M059J (cell line): ENCODE measurements at regions not wholly inside any gene's neighbourhood (a gene's known extent, or its start where the extent isn't known, plus 50 kb on each side); places are given as distances from the start of the nearest gene placed in this dataset.
A peak's percentile ranks its signal among the peaks of the same experiment; 100 is the strongest.
"Not testable (repeated sequence)": the region's sequence is repeated elsewhere in the genome, so short reads cannot be mapped to it uniquely, and the experiment has no call there.

Experiments
- DNase-seq: peaks from one replicate; pipeline ENCODE4 v3.0.0-alpha.2; 2012; ENCODE audit warnings: low read depth

DNA sequence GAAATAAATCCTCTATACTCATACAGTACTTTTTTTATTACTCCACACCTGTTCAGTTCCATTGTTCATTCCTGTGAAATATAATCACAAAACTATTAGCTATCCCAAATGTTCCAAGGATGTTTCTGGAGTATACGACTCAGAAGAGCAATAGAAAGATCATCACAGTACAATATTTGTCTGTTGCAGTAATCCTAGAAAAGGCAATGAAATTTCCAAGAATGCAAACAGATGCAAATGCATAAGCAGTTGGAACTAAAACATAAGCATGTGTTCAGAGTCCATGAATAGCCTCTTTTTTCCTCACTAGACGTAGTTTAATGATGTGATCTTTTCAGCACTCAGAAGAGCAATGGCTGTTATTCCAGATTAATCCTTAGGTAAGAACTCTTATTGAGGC is 55.2 kb downstream of the RTL3 start:
- no peak for DNase-seq

DNA sequence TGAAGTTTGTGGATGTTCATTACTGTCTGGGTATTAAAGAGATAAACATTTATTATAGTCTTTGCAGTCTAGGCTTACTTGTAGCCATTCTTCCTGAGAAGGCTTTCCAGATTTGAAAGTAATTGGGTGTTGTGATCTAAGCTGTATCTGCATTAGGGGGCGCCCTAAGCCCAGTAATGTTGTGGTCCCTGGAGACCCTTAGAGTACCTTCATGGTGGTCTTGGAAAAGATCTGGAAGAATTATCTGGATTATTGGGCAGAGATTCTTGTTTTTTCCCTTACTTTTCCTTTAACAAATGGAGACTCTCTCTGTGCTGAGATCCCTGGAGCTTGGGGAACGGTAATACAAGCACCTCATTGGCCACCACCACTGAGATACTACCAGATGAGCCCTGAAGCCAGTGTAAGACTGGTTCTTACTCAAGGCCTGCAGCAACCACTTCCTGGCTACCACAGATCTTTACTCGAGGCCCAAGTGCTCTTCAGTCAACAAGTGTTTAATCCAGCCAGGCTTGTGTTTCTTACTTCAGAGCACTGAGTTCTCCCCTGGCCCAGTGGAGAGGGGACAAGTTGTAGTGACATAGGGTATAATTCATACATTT is 63.1 kb downstream of the RTL3 start:
- DNase-seq = peak; percentile 26

DNA sequence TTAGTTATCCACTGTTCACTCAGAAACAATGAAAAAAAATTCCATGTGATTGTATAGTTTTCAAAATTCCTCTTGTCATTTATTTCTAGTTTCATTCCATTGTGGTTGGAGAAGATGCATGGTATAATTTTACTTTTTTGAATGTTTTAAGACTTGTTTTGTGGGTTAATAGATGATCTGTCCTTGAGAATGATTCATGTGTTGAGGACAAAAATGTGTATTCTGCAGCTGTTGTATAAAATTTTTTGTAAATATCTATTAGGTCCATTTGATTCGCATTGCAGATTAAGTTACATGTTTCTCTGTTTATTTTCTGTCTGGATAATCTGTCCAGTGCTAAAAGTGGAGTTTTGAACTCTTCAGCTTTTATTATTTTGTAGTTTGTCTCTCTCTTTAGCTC is 65.4 kb downstream of the RTL3 start:
- no peak for DNase-seq

DNA sequence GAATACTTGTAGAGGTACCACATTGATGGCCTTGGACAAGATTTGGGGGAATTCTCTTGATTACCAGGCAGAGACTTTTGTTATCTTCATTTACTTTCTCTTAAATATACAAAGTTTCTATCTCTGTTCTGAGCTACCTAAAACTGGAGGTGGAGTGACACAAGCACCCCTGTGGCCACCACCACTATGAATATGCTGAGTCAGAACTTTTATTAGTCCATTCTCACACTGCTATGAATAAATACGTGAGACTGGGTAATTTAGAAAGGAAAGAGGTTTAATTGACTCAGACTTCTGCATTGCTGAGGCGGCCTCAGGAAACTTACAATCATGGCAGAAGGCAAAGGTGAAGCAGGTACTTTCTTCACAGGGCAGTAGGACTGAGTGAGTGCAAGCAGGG is 67.1 kb downstream of the RTL3 start:
- DNase-seq = no peak

DNA sequence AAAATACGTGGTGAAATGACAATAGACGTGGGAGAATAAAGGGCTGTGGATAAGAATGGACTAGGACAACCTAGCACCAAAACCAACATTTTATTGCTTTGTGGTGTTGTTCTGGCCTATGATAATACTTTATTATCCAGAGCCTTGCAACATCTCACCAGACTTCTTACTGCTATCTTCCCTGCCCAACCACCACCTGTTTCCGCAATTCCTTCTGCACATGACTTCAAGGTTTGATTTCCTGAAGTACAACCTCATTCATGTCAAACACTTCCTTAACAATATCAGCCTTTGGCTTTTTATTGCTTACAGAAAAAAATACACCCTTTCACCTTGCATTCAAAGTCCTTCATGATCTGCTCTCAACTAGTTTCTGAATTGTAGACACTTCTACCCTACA is 84.8 kb downstream of the RTL3 start:
- no peak for DNase-seq

DNA sequence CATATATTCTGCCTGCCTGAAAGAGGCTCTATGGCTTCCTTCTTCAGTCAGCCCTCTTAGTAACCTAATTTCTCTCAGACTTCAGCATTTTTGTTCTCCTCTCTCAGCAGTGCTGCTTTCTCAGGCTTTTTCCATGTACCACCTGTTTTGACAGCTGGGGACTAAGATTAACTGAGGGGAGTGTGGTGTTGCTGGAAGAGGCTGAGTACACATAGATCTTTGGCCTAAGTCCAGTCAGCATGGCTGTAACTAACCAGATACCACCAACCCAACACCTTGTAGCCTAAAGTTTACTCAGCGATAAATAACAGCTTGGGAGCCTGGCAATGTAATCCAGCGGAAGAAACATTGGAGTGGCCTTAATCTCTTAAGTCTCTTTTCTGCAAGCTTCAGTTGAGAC is 85.5 kb downstream of the RTL3 start:
- DNase-seq = no peak

DNA sequence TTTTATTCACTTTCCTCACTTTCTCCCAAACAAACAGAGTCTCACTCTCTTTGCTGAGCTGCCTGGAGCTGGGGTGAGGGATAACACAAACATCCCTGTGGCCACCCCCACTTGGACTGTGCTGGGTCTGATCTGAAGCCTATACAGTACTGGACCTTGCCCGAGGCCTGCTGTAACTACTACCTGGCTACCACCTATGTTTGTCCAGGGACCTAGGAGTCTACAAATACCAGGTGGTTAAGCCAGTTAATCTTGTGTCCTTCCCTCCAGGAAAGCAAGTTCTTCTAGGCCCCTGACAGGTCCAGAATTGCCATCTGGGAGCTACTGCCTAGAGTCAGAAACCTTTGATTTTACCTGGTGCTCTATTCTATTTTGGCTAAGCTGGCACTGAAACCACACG is 87.3 kb downstream of the RTL3 start:
- no peak for DNase-seq

DNA sequence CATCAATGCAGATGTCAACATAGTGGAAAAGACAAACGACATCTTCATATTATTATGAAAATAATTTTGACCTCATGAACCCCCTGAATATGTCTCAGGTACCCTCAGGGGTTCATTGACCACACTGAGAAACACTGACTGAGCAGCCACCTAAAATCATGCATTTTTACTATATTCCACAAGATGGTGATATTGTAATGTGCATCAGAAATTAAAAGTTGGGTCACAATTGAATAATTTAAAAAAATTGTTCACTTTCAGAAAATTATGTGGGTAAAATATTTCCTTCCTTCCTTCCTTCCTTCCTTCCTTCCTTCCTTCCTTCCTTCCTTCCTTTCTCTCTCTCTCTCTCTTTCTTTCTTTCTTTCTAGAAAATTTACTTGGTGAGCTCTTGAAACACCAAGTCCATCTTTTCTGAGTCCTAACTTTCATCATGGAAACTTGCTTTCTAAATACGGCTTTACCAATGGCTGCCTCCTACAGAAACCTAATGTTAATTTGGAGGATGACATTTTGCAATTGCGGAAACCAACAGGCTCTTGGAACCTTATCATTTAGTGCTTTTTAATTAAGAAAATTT is 103.6 kb downstream of the RTL3 start:
- peak; percentile 15 for DNase-seq

DNA sequence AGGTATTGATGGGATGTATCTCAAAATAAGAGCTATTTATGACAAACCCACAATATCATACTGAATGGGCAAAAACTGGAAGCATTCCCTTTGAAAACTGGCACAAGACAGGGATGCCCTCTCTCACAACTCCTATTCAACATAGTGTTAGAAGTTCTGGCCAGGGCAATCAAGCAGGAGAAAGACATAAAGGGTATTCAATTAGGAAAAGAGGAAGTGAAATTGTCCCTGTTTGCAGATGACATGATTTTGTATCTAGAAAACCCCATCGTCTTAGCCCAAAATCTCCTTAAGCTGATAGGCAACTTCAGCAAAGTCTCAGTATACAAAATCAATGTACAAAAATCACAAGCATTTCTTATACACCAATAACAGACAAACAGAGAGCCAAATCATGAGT is 106.5 kb downstream of the RTL3 start:
- not testable (repeated sequence) for DNase-seq

DNA sequence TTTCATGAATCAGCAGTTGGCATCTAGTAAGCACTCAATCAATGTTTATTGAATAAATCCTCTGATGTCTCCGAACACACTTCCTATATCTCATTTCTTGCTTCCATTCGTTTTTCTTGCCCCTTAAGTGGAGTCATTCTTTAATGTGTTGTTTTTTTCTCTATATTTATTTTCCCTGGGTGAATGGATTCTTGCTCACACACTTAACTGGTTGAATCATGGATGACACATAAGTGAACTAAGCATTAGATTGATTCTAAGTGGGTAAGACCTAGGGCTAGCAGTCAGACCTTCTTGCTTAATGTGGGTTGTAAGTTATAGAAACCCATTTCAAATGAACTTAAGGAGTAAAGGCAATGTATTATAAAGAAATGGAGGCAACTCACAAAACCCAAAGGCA is 111.1 kb downstream of the RTL3 start:
- DNase-seq = peak; percentile 73

DNA sequence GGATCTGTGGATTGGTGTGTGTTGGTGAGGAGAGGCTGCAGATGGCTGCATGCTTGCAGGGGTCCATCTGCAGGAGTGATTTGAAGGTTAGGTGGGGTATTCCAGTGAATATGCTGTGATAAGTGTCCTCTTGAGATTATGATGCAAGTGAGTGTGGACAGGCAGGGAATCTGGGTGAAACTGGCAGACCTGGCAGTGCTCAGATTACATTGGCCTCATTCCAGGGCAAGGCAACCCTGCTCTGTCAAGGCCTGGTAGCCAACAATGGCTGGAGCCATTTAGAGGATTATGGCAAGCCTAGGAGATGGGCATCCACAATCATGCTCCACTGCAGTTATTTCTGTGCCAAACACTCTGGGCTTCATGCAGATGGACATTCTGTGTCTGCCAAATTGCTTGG is 113.9 kb downstream of the RTL3 start:
- peak; percentile 1 for DNase-seq

DNA sequence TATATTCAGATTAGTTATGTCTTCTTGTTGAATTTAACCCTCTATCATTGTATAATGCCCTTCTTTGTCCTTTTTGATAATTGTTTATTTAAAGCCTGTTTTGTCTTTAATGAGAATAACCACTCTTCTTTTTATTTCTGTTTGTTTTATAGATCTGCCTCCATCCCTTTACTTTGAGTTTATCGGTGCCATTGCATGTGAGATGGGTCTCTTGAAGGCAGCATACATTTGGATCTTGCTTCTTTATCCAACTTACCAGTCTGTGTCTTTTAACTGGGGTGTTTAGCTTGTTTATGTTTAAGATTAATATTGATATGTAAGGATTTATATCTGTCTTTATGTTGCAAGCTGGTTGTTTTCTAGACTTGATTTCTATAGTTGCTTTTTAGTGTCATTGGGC is 115.8 kb downstream of the RTL3 start:
- DNase-seq = no peak

DNA sequence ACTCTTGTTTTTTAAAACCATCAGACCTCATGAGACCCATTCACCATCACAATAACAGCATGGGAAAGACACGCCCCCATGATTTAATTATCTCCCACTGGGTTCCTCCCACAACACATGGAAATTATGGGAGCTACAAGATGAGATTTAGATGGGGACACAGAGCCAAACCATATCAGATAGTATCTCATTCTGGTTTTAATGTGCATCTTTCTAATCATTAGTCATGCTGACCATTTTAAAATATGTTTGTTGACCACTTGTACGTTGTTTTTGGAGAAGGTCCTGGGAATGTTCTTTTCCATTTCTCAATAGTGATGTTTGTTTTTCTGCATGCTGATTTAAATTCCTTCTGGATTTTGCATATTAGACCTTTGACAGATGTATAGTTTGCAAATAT is 119.0 kb downstream of the RTL3 start:
- peak; percentile 9 for DNase-seq

DNA sequence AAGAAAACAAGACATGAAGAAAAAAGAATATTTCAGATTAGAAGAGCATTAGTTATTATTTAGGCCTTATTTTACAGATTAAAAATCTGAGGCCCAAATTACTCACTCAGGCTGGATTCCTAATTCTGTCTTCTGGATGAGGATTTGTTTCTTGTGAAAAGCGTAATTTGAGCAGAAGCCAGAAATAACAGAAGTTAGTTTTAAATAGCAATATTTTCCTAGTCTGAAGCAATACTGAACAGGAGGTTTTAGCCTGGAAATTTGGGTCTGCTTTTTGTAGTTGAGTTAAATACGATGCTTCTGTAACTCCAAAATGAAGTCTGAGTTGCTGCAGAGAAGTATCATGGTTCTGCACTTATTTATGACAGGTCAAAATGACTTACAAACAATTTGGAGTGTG is 124.9 kb downstream of the RTL3 start:
- no peak for DNase-seq

DNA sequence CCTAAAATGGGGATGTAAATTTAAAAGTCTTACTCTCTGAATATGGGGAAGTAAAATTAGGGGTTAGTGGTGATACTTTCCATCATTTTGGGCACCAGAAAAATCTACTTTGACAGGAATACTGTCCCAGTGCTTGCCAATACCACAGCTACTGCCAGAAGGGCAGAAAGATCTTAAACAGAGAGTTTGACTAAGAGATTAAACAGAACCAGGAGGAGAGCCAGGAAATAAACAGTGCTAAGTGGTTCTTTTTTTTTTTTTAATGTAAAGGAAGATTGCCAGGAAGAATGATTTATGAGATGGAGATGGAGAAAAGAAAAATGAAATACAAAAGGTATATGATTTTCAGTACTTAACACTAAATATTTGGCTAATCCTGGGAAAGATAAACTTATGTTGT is 126.8 kb downstream of the RTL3 start:
- DNase-seq = peak; percentile 2

DNA sequence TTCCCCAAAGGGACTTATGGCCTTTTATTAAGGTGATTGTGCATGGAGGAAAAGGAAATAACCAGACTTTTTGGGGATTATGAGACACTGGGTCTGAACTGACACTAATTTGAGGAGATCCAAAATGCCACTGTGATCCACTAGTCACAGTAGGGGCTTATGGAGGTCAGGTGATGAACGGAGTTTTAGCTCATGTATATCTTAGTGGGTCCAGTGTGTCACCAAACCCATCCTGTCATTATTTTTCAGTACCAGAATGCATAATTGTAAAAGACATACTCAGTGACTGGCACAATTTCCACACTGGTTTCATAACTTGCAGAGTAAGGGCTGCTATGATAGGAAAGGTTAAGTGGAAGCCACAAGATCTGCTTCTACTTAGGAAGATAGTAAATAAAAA is 131.3 kb downstream of the RTL3 start:
- peak; percentile 2 for DNase-seq

DNA sequence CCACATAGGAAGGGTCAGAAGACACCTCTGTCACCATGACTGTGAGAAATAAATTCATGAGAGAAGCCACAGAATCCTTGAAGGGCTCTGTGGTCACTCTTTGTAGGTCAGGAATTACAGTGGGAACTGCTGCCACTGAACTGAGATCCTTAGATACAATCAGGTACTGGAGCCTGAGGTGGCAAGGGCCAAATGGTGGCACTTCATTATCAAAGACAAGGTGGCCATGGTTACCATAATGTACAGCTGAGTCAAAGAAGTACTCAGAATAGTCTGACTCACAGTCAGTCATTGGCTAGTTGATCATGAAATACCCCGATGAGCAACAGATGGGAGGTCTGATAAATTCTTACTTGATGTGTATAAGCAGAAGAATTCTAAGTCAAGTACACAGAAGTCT is 131.9 kb downstream of the RTL3 start:
- peak; percentile 84 for DNase-seq

DNA sequence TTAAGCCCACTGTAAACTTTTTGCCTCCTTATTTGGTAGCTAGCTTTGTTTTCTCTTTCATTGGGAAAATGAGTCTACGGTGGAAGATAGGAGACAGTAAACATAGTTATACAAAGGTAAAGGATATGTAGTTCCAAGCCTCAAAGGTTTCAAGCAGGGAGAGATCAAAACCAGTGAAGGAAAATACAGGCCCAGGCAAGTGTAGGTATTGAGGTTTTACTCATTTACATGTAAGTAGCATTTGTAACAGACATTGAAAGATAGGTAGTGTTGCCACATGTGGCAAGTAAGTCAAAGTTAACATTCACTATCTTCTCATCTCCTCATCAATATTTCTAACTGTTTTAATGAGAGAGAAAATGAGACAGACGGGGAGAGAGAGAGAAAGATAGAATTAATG is 136.5 kb downstream of the RTL3 start:
- DNase-seq = no peak

DNA sequence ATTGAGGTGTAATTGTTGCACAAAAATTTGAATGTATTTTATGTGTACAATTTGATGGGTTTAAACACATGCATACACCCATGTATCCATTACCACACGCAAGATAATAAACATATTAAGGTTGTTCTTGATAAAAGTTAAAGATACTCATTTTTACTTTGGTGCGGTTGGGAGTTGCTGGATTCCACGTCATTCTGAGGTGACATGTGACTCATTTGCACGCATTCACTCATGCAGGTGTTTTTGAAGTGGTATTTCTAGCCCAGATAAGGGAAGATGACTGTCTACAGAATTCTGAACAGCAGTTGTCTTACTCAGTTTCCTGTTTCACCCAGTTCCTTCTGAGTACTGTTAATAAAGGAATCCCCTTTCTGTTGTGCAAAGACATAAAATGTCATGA is 142.0 kb downstream of the RTL3 start:
- peak; percentile 63 for DNase-seq

DNA sequence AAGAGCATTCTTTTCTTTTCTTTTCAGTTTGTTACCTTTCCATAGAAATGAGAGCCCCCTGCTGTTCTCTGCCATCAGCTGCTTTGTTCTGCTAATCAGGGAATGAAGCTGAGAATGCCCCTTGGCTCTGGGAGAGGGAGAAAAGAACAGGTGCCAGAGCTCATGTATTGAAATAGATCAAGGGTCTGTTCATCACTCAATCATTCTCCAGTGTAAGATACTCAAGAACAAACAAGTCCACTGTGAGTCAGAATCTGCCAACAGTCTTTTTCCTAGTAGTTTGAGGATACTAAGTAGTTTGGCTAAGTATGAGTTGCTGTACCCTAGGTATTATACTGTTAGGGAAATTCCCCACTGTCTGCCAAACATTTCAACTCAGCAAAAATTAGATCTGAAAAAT is 144.3 kb downstream of the RTL3 start:
- peak; percentile 37 for DNase-seq

DNA sequence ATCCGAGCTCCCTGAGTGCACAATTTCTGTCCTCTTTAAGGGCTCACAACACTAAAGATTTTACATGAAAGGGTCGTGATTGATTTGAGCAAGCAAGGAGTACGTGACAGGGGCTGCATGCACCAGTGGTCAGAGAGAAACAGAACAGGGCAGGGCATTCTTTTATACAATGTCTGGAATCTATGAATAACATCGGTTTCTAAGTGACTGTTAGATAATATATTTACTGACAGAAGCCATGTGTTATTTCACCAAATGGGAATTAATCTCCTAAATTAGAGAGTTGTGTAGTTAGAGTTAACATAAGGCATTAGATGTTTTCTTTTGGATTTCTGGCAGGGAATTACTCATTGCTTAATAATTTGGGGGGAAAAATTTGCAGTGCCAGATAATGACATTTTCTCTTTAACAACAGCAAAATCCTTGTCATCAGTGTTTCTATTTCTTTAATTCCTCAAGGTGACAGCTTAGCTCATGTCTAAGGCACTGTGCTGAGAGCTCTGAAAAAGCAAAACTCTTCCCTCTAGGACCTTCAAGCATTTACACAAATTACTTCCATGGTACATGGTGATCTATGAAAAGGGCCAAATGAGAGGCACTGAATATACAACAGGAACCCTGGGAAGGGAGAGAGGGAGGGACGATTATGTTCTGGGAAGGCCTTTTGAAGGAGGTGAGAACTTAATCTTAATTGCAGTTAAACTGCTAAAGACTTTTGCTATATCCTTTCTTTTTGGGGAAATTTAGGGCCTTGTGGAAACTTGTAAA is 145.0 kb downstream of the RTL3 start:
- DNase-seq = peak; percentile 3

DNA sequence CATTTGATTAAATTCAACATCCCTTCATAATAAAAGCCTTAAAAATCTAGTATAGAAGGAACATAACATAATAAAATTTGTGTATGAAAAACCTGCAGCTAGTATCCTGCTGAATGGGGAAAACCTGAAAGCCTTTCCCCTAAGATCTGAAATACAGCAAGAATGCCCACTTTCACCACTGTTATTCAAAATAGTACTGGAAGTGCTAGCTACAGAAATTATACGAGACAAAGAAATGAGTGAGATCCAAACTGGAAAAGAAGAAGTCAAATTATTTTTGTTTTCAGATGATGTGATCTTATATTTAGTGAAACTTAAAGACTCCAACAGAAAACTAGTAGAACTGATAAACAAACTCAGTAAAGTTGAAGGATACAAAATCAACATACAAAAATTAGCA is 152.9 kb downstream of the RTL3 start:
- DNase-seq = no peak

DNA sequence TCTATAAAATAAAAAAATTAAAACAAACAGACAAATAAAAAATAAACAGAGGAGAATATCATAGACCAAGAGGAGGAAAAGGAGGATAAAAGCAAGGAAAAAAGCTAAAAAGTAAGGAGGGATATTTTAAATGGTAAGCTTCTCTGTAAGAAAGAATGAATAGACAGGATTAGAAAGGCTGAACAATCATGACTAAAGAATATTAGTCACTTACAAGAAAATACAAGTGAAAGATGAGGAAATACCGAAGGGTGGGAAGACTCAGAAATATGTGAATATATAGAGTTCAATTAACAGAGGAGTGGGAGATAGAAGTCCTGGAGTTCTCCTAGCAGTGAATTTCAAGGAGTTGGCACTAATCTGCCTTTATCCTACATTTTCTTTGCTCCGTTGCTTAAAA is 162.6 kb downstream of the RTL3 start:
- DNase-seq = no peak

DNA sequence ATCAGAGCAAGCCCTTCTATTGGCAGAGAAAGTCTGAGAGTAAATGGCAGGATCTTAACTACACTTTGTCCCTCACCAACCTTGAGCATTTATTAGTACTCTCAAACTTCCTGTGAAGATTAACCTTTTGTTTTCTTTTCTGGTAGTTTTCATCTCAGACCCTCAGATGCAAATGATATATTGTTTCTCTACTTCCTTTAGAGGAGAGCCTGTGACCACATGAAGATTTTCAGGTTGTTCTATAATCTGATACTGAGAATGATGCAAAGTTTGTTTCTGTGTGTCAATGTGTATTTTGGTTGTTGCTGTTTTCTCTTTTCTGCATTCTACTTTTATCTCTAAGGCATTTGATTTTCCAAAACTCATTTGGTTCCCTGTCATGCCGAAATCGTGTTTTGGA is 165.8 kb upstream of the CYSLTR1 start:
- no peak for DNase-seq
